Lower lobe of right lung (tissue), 2 donors: ENCODE measurements at regions not wholly inside any gene's neighbourhood (a gene's known extent, or its start where the extent isn't known, plus 50 kb on each side); places are given as distances from the start of the nearest gene placed in this dataset.
A peak's percentile ranks its signal among the peaks of the same experiment; 100 is the strongest.

Source experiments
- ATAC-seq, 2 donors: fragments of 200-7000 bp; cut with Tn5 transposase; one replicate each; pipeline ENCODE4 v1.9.1; 2020 to 2022; ENCODE audit warnings: mild to moderate bottlenecking in 2 of 2, moderate library complexity in 2 of 2
- DNase-seq: peaks from one replicate; pipeline ENCODE4 v3.0.0-alpha.2; 2020
- H3K27ac ChIP-seq: fragments of 200-600 bp; one replicate; pipeline ENCODE4 v1.8.0; 2022
- H3K27me3 ChIP-seq: fragments of 200-600 bp; one replicate; pipeline ENCODE4 v1.8.0; 2022; ENCODE audit warnings: low read depth
- H3K36me3 ChIP-seq: fragments of 200-600 bp; one replicate; pipeline ENCODE4 v1.8.0; 2022; ENCODE audit warnings: mild to moderate bottlenecking
- H3K4me1 ChIP-seq: fragments of 200-600 bp; one replicate; pipeline ENCODE4 v1.8.0; 2022
- H3K4me3 ChIP-seq: fragments of 200-600 bp; one replicate; pipeline ENCODE4 v1.8.0; 2022; ENCODE audit warnings: mild to moderate bottlenecking
- H3K9me3 ChIP-seq: fragments of 200-600 bp; one replicate; pipeline ENCODE4 v1.8.0; 2022
- intact Hi-C: fragments of 100-400 bp; cut with DNase I; formaldehyde crosslinking; loops from one replicate; pipeline ENCODE4 v1.11.0; 2022
- TF ChIP-seq, protein P1 (sequence below): fragments of 200-600 bp; IDR thresholded peaks from one replicate; pipeline ENCODE4 v1.8.0; 2022; ENCODE audit warnings: antibody characterized with exemption, mild to moderate bottlenecking
- donor health status: DM: no; HTN: yes; CAD: no; lungs with severe emphysema.

DNA sequence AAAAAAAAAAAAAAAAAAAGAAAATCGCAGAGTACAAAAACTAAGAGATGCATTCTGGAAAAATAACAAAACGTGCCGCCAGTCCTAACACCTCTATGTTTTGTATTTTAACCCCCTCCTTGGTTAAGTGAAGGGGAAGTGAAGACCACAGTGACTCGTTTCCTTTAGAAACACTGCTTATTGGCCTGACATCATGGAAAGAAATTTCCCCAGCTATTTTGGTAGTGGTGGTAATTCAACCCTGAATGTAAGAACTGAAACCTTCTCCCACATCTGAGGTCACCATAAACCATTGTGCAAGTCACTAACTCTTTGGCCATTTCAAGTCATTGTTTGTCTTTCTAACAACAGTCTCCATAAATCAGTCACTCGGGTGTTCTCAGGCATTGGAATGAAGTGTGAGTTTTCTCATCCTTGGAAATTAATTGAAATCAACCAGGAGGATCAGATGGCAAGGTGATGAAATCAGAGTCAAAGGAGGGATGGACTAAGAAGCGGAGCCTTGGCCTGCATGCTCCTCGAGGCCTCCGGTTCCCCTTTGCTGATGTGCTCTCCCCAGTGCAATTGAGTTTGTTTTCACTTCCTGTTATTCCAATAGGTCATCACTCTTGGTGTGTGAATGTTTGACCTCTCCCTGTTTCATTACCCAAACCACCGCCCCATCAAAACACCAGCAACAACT is 443.9 kb downstream of the FGF9 start:
- H3K27ac ChIP-seq = no peak overlapping the region
- H3K36me3 ChIP-seq = no peaks in the 10 kb centered on the region
- TF ChIP-seq, protein P1, sequence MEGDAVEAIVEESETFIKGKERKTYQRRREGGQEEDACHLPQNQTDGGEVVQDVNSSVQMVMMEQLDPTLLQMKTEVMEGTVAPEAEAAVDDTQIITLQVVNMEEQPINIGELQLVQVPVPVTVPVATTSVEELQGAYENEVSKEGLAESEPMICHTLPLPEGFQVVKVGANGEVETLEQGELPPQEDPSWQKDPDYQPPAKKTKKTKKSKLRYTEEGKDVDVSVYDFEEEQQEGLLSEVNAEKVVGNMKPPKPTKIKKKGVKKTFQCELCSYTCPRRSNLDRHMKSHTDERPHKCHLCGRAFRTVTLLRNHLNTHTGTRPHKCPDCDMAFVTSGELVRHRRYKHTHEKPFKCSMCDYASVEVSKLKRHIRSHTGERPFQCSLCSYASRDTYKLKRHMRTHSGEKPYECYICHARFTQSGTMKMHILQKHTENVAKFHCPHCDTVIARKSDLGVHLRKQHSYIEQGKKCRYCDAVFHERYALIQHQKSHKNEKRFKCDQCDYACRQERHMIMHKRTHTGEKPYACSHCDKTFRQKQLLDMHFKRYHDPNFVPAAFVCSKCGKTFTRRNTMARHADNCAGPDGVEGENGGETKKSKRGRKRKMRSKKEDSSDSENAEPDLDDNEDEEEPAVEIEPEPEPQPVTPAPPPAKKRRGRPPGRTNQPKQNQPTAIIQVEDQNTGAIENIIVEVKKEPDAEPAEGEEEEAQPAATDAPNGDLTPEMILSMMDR = no peak
- H3K4me3 ChIP-seq = no peak overlapping the region
- no peaks in the 10 kb centered on the region for H3K4me1 ChIP-seq
- DNase-seq (peak; percentile 60), ATAC-seq (peak; percentile 77 to 84)
- no peaks in the 10 kb centered on the region for H3K27me3 ChIP-seq
- intact Hi-C loops = no loop called here
- H3K9me3 ChIP-seq = no peaks in the 10 kb centered on the region

DNA sequence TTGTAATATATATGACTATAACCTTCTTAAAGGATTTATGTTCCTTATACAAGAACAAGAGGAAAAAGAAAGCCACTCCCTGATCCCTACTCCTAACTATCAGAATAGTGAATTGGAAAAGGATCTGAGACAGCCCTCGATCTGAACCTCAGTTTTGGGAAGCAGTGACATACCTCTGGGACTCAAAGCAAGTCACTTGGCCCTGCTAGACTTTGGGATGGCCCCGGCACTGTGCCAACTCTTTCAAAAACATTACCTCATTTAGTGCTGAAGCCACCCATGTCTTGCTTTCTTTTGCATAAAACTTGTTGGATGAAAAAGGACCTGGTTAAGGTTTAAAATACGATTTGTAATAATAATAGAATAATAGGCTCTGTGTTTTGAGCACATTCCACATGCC is 447.3 kb downstream of the FGF9 start:
- Histone ChIP-seq H3K4me1 (no peaks in the 10 kb centered on the region), H3K9me3 (no peaks in the 10 kb centered on the region), H3K27me3 (no peaks in the 10 kb centered on the region), H3K36me3 (no peaks in the 10 kb centered on the region), H3K27ac (no peak overlapping the region), H3K4me3 (no peak overlapping the region)
- intact Hi-C loops = no loop called here
- DNase-seq (no peak), ATAC-seq (no peak)
- TF ChIP-seq, protein P1 = no peak

DNA sequence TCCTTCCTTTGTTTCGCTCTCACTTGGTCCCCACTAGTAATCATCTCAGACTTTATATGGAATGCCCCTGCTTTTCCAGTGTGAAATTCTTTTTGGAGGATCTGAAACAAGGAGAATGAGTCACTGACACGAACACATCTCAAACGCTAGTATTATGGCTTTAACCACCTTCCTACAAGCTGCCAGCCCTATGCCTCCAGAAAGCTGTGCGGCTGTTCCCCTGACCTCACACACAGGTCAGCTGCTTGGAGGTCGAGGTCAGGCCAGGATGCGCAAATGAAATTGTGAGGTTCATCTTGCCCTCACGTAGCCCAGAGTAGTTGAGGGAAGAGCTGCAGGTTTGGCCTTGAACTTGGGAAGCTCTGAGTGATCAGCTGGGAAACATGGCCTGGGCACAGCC is 449.8 kb downstream of the FGF9 start:
- intact Hi-C loops = no loop called here
- TF ChIP-seq, protein P1 = no peak
- no peaks in the 10 kb centered on the region for H3K27me3 ChIP-seq
- DNase-seq (no peak), ATAC-seq (no peak)
- no peaks in the 10 kb centered on the region for H3K9me3 ChIP-seq
- H3K4me3 ChIP-seq = no peak overlapping the region
- no peaks in the 10 kb centered on the region for H3K4me1 ChIP-seq
- H3K36me3 ChIP-seq = no peaks in the 10 kb centered on the region
- no peak overlapping the region for H3K27ac ChIP-seq

DNA sequence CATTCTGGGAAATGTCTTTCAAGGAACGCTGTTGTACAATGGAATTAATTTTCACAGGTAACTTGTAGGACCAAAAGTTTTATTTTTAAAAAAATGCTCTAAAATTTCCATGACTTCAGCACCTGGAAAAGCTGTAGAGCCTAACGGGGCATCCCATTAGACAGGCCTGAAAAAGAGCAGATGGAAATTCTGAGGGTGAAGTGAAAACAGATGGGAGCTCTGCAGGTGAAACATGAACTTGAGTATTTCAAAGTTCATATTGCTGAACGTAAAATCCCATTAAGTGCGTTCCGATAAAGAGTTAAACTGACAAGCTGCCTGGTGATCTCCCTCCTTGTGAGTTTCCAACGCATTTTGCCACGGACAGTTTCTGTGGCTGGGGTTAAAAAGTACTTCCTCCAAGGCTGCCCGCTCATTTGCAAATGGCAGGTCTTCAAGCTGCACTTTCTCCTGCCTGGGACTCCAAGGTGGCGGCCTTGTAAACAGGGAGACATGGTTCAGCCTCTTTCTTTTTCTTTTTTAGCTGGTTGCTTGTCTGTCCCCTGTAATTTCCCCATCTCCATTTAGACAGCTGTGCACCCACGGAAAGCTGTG is 450.4 kb downstream of the FGF9 start:
- no peak overlapping the region for H3K4me3 ChIP-seq
- DNase-seq (no peak), ATAC-seq (no peak)
- no peaks in the 10 kb centered on the region for H3K27me3 ChIP-seq
- H3K27ac ChIP-seq = no peak overlapping the region
- no peaks in the 10 kb centered on the region for H3K36me3 ChIP-seq
- TF ChIP-seq, protein P1 = no peak
- intact Hi-C loops = no loop called here
- no peaks in the 10 kb centered on the region for H3K9me3 ChIP-seq
- H3K4me1 ChIP-seq = no peaks in the 10 kb centered on the region

DNA sequence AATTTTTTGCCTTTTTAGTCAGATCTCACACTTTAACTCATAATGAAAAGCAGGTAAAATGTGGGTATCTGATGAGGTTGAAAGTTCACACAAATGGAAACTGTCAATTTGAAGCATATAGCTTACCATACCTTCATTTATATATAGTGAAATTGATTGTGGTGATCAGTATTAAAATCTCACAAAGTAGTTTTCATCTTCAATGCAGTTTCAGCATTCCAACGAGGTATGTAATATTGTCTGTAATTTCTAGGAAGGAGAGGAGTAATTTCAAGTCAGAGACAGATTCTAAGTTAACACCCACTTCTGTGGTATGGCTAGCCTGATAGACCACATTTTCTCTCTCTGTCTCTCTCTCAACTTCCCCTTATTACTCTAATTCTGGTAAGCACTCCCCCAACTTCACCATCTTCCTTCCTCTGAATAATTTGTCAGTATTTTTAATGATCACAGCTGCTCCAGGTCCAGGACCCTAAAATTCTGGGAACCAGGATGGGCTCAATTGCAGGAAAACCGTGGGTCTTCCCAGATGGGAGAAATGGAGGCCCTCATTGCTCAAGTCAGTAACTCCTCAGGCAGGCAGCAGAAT is 455.7 kb downstream of the FGF9 start:
- Histone ChIP-seq H3K9me3 (no peaks in the 10 kb centered on the region), H3K36me3 (no peaks in the 10 kb centered on the region), H3K27ac (no peak overlapping the region), H3K4me3 (no peak overlapping the region), H3K4me1 (peaks cover 4% of the 10 kb centered on the region), H3K27me3 (no peaks in the 10 kb centered on the region)
- TF ChIP-seq, protein P1 = no peak
- intact Hi-C loops = no loop called here
- DNase-seq (no peak), ATAC-seq (peak in 1 of 2 donors; percentile 48)
